Ishikawa (cell line): ENCODE measurements at regions not wholly inside any gene's neighbourhood (a gene's known extent, or its start where the extent isn't known, plus 50 kb on each side); places are given as distances from the start of the nearest gene placed in this dataset.

Source experiments
- CEBPB ChIP-seq: IDR thresholded peaks from 2 replicates; pipeline ENCODE4 v1.6.1; 2012
- CREB1 ChIP-seq: IDR thresholded peaks from 2 replicates; pipeline ENCODE4 v1.6.1; 2012; ENCODE audit warnings: low read depth
- EGR1 ChIP-seq: IDR thresholded peaks from 2 replicates; pipeline ENCODE4 v1.6.1; 2012
- EP300 ChIP-seq: IDR thresholded peaks from 2 replicates; pipeline ENCODE4 v1.6.1; 2012; ENCODE audit warnings: borderline replicate concordance
- FOXM1 ChIP-seq: IDR thresholded peaks from 2 replicates; pipeline ENCODE4 v1.6.1; 2012; ENCODE audit warnings: low read depth, borderline replicate concordance
- NFIC ChIP-seq: IDR thresholded peaks from 2 replicates; pipeline ENCODE4 v1.6.1; 2012
- RAD21 ChIP-seq: IDR thresholded peaks from 2 replicates; pipeline ENCODE4 v1.6.1; 2012; ENCODE audit warnings: low read depth
- TAF1 ChIP-seq: IDR thresholded peaks from 2 replicates; pipeline ENCODE4 v1.6.1; 2012; ENCODE audit warnings: low read depth, mild to moderate bottlenecking
- TCF12 ChIP-seq: IDR thresholded peaks from 2 replicates; pipeline ENCODE4 v1.6.1; 2012; ENCODE audit warnings: low read depth
- TEAD4 ChIP-seq: IDR thresholded peaks from 2 replicates; pipeline ENCODE4 v1.6.1; 2012
- YY1 ChIP-seq: IDR thresholded peaks from 2 replicates; pipeline ENCODE4 v1.6.1; 2012; ENCODE audit warnings: low read depth
- ZBTB7A ChIP-seq: IDR thresholded peaks from 2 replicates; pipeline ENCODE4 v1.6.1; 2012; ENCODE audit warnings: low read depth
- TF ChIP-seq, protein P1 (sequence below): IDR thresholded peaks from 2 replicates; pipeline ENCODE4 v1.6.1; 2012
- TF ChIP-seq, protein P2 (sequence below): IDR thresholded peaks from 2 replicates; pipeline ENCODE4 v1.6.1; 2012
- TF ChIP-seq, protein P3 (sequence below): IDR thresholded peaks from 2 replicates; pipeline ENCODE4 v1.6.1; 2012; ENCODE audit warnings: low read depth, mild to moderate bottlenecking

DNA sequence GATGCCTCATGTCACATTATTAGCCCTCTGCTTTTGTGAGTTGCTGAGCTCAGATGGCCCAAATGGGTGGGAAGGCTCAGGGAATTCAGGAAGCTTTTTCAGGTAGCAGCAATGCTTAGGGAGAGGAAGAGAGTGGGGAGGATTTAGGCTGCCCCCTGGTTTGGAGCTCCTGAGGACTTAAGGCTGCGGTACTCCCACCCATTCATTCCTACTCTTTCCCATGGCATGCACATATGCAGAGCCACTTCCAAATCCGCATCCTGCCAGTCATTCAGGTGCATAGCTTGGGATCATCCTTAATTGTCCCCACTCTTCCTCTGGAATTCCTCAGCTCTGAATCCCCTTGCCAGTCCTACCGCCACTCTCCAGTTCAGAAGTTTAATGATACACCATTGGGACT is 343.1 kb upstream of the FRG2C start:
- TF ChIP-seq FOXM1 (no peak), EP300 (no peak), TEAD4 (no peak), CREB1 (no peak), CEBPB (no peak), TCF12 (no peak), NFIC (no peak), EGR1 (no peak), TAF1 (no peak), RAD21 (no peak)
- TF ChIP-seq, protein P1, sequence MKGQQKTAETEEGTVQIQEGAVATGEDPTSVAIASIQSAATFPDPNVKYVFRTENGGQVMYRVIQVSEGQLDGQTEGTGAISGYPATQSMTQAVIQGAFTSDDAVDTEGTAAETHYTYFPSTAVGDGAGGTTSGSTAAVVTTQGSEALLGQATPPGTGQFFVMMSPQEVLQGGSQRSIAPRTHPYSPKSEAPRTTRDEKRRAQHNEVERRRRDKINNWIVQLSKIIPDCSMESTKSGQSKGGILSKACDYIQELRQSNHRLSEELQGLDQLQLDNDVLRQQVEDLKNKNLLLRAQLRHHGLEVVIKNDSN: no peak
- TF ChIP-seq, protein P2, sequence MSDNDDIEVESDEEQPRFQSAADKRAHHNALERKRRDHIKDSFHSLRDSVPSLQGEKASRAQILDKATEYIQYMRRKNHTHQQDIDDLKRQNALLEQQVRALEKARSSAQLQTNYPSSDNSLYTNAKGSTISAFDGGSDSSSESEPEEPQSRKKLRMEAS: no peak
- TF ChIP-seq, protein P3, sequence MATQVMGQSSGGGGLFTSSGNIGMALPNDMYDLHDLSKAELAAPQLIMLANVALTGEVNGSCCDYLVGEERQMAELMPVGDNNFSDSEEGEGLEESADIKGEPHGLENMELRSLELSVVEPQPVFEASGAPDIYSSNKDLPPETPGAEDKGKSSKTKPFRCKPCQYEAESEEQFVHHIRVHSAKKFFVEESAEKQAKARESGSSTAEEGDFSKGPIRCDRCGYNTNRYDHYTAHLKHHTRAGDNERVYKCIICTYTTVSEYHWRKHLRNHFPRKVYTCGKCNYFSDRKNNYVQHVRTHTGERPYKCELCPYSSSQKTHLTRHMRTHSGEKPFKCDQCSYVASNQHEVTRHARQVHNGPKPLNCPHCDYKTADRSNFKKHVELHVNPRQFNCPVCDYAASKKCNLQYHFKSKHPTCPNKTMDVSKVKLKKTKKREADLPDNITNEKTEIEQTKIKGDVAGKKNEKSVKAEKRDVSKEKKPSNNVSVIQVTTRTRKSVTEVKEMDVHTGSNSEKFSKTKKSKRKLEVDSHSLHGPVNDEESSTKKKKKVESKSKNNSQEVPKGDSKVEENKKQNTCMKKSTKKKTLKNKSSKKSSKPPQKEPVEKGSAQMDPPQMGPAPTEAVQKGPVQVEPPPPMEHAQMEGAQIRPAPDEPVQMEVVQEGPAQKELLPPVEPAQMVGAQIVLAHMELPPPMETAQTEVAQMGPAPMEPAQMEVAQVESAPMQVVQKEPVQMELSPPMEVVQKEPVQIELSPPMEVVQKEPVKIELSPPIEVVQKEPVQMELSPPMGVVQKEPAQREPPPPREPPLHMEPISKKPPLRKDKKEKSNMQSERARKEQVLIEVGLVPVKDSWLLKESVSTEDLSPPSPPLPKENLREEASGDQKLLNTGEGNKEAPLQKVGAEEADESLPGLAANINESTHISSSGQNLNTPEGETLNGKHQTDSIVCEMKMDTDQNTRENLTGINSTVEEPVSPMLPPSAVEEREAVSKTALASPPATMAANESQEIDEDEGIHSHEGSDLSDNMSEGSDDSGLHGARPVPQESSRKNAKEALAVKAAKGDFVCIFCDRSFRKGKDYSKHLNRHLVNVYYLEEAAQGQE: no peak

DNA sequence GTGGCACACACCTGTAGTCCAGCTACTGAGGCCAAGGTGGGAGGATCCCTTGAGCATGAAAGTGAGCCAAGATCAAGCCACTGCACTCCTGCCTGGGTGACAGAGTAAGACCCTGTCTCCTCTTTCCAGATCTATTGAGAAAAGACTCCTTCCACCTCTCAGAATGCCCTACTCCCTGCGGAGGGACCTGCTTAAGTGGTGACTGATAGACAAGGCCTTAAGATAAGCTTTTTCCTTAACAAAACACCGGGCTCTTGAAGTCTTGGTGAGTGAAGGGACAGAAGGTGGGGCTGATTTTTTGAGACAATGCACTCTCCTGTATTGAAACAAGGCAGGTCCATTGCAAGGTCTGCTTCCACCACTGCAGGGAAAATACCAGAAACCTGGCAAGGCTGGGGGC is 338.4 kb upstream of the FRG2C start:
- no peak for TF ChIP-seq CREB1
- TF ChIP-seq, protein P2: no peak
- TF ChIP-seq TEAD4: no peak
- no peak for TF ChIP-seq YY1
- no peak for TF ChIP-seq ZBTB7A
- no peak for TF ChIP-seq EP300
- TF ChIP-seq, protein P1: no peak
- TF ChIP-seq FOXM1: no peak
- no peak for TF ChIP-seq RAD21
- no peak for TF ChIP-seq EGR1
- no peak for TF ChIP-seq TAF1
- no peak for TF ChIP-seq CEBPB
- no peak for TF ChIP-seq TCF12
- TF ChIP-seq NFIC: no peak
- TF ChIP-seq, protein P3: no peak

DNA sequence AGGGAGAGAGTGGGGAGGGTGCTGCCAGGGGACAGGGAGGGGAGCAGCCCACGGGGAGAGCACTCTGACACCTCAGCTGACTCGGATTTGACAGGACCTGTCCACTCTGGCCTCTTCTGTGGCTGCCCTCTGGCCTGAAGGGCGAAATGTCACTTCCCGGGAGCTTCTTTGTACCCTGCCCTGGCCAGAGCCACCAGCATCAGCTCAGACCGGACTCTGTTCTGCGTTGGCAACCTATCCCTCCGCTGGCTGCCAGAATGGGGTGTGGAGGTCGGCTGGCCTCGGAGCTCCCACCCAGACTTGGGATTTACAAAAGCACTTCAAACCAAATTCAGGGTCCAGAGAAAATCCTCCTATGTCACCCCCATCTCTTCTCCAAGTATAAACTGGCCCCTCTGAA is 336.7 kb upstream of the FRG2C start:
- TF ChIP-seq NFIC (no peak), TAF1 (no peak), EP300 (no peak), TCF12 (no peak), RAD21 (no peak), YY1 (no peak), CEBPB (no peak)
- TF ChIP-seq, protein P3: no peak
- TF ChIP-seq, protein P1: no peak

DNA sequence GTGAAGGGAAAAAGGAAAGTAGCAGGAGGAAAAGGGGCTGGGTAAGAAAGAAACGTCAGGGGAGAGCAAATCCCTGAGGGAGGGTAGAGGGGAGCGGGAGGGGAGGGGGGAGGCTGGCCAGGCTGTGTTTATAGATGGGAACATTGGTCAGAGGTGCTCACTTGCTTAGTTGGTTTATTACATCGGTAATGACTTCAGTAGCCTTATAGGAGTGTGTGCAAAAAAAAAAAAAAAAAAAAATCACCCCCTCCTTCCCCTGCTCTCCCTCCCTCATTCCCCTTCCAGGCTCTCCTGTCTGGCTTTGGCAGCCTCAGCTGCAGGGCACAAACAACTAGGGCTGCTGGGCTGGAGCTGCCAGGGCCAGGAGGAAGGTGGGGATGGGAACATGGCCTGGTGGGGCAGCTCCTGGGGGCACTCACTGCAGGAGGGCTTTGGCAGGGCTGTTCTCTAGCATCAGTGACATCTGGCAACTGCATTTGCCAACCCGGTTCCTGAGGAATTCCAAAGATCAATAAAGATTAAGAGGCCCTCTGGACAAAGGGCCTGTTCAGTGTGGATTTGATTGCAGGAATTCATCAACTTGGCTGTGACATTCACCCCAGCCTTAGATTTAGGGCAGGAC is 334.5 kb upstream of the FRG2C start:
- TF ChIP-seq NFIC: no peak
- no peak for TF ChIP-seq TAF1
- TF ChIP-seq, protein P3: no peak
- TF ChIP-seq, protein P1: no peak
- TF ChIP-seq YY1: no peak
- no peak for TF ChIP-seq TEAD4
- TF ChIP-seq, protein P2: no peak
- TF ChIP-seq EGR1: no peak
- no peak for TF ChIP-seq TCF12
- TF ChIP-seq ZBTB7A: no peak
- TF ChIP-seq FOXM1: no peak
- TF ChIP-seq CEBPB: no peak
- no peak for TF ChIP-seq CREB1
- no peak for TF ChIP-seq EP300
- TF ChIP-seq RAD21: no peak
